EL (cell line): ENCODE measurements at regions not wholly inside any gene's neighbourhood (a gene's known extent, or its start where the extent isn't known, plus 50 kb on each side); places are given as distances from the start of the nearest gene placed in this dataset.

Source experiments
- DNase-seq: peaks from one replicate; pipeline ENCODE4 v3.0.0-alpha.2; 2016

DNA sequence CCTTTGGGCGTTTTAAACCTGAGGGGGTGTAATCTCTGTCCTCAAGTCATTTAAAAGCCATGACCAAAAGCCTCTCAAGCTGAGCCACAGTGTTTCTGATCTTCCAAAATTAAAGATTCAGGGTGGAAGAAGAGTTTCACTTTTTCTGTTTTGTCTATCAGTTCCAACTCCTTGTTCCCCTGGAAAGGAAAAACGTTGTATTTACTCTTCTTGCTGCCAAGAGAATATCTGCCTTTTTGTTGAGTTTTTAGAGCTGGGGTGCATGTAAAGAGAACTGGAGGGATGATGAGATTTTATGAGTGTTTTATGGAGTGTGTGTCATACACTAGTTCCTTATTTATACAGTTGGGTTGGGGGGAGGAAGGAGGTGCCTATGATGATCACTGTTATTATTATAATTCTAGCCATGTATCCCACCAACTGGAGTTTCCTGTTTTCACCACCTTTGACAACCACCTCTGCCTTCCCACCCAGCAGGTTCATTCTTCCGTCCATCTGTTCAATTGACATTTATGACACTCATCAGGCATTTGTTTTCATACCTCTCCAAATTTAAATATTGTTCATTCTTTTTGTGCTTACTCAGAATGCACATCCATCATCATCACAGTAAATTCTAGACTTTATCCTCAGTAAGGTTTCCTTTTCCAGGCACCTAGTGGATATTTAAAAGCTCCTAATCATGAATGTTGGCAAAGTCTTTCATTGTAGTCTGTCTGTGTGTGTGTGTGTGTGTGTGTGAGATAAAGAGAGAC lies 97.9 kb upstream of the MPDZ start:
- DNase-seq: no peak

DNA sequence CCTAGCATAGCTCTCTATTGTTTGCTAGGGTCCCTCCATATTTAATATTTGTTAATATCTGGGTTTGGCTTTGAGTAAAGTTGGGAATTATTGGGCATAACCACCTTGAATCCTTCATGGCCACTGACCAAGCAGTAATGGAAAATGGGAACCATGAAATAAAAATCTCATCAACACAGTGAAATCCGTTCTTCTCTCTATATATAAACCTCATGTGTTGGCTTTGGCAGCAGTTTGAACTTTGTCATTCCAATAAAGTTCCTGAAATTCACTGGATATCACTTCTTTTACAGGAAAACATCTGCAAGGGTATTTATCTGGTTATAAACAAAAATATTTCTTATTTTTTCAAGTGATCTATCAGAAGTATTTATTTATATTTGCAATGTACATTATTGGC lies 93.0 kb upstream of the MPDZ start:
- no peak for DNase-seq

DNA sequence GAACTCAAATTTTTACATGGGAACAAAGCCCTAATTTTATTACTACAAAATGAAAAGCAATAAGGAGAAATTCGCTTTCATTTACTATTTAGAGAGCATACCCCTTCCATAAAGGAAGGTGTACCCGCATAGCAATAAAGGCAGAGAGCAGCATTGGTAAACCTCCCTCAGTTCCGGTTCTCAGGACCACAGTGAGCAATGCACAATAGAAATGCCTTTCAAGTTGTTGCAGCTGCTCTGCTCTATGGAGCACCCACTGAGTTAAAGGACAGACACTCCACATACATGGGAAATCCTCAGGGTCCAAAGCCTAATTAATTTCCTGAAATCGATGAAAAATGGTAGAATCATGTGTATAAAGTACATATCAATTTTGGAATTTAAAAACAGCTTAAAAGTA lies 89.9 kb upstream of the MPDZ start:
- no peak for DNase-seq

DNA sequence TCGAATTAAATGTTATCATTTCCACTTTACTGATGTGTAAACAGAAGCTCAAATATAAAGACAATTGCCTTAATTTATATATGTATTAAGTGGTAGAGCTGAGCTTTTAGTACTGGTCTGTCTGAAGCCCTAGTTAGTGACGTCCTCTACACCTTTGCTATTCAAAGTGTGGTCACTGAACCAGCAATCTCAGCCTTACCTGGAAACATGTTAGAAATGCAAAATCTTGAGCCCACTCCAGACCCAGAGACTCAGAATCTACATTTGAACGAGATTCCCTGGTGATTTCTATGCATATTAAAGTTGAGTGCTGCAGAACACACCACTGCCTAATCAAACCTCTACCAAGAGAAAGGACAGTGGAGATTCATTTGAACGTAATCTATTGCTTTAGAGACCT lies 88.3 kb upstream of the MPDZ start:
- DNase-seq: no peak

DNA sequence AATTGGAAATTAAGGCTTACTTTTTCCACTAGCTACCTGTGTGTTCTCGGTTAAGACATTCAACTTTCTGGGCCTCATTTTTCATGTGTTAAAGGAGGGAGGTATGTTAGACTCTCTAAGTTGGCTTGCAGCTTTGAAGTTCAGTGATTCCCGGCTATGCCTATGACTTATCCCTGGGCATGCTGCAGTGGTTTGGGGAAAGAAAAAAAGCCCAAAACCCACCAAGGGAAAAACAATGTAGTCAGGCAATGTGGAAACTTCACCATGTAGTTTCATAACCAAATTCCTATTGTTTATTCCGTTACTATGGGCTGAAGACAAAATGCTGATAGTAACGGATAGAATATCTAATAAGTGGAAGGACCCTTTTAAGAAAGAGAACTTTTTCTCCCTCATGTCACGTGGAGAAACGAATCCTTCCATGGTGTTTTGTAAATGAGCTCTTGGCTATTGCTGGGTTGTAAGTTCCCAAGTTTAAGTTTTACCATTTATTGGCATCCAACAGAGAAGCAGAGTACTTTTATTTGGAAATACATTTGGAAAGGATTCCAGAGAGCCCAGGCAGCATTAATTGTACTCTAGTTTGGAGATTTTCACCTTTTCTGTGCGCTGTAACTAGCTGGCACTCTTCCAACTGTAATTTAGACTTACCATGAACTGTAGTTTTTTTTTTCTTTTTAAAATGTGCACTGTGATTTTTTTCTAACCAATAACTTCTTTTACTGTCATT lies 84.9 kb upstream of the MPDZ start:
- no peak for DNase-seq

DNA sequence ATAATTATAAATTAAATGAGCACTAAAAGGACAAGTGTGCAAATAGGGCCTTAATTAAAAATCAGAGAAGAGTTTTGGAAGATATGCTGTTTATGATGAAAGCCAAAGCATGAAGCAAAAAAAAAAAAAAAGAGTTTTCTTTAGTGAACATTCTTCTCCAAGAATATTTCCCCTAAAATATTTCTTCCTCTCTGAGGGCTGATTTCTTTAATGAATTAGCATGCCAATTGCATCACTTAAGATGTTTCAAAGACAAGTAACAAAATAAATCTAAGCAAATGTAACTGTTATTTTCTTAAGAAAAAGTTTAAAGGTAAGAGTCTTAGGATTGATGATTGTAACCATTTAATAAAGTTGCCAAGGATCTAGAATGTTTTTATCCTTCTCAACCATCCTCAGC lies 81.6 kb upstream of the MPDZ start:
- DNase-seq: no peak

DNA sequence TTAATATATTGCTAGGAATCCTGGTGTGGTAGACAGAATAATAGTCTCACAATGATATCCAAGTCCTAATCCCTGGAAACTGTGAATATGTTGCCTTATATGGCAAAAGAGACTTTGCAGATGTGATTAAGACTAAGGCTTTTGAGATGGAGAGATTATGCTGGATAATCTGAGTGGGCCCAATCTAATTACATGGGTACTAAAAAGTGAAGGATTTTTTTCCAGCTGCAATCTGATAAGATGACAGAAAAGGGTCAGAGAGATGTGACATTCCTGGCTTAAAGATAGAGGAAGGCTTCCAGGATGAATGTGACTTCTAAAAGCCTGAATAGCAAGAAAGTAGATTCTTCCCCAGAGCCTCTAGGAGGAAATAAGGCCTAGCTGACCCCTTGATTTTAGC lies 80.7 kb upstream of the MPDZ start:
- no peak for DNase-seq

DNA sequence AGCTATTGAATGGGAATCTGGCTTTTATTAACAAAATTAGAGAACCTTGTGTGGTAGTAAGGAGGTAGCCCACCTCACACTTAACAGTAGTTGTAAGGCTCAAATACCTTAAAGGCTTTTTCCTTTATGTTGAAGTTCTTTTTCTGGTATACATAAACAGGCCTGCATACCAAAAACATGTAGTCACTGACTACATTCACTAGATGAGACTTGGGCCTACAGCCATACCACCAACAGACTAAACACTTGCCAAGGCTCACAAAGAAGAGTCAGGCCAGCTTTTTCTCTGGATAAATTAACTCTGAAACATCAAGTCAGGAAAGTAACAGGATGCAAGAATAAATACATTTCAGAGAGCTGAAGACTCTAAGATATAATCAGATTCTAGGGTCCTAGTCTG lies 78.6 kb upstream of the MPDZ start:
- DNase-seq: peak; percentile 77

DNA sequence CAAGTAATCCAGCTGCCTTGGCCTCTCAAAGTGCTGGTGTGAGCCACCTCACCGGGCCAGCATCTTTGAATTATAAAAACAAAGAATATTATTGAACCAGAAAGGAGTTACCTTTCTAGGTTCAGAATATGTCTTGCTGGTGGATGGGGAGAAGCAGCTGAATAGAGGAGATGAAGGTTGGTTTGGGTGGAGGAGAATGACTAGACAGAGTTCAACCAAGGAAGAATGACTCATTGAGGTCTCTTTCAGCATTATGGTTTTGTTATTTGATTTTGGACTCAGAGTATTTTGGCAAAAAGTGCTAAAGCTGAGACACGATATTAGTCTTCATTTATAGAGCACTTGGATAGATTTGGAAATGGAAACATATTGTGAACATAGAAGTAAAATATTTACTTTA lies 75.2 kb upstream of the MPDZ start:
- peak; percentile 4 for DNase-seq

DNA sequence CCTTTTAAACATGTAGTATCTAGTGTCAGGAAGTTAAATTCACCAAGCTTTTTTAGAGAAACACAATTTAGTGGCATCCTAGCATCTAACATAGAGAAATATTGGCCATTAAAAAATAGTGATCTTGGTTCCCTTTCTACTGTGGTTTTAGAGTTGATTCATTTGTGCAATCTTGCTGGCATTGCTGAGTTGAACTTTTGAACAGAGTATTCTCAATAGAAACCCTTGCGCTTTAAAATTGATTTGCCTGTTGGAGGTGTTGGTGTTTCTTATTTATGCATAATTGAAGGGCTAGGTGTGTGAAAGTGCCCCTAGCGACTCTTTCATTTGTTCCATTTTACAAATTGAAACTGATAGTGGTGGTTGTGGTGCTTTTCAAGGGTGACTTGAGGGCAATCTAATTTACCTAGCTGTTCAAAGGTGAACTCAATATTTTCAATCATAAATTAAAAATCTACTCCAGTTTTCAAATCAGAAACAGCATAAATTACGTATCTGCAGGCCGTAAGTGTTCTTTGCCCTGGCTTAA lies 73.0 kb upstream of the MPDZ start:
- no peak for DNase-seq

DNA sequence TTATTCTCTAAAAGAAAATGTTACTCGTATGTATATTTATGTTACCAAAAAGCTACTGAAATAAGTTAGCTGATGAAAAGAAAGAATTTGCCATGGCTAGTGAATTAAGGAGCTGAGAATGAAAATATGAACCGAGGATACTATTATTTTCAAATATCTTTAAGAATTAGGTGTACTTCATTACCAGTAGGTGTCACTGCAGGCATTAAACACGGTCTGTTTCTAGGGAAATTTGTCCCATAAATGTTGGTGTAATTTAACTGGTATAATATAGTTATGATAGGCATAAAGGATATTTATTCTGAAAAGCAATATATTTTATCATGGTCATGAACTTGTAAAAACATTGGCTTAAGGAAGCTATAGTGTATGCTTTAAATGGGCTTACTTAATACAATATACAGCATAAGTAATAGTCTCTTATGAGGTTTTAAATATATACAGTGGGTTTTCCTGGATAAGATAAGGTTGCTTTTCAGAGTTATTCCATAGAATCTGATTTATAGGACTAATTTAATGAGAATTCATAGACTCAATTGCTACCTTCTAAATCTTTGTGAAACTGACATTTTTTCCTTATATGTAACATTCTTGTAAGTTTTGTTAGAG lies 72.4 kb upstream of the MPDZ start:
- DNase-seq: peak; percentile 40

DNA sequence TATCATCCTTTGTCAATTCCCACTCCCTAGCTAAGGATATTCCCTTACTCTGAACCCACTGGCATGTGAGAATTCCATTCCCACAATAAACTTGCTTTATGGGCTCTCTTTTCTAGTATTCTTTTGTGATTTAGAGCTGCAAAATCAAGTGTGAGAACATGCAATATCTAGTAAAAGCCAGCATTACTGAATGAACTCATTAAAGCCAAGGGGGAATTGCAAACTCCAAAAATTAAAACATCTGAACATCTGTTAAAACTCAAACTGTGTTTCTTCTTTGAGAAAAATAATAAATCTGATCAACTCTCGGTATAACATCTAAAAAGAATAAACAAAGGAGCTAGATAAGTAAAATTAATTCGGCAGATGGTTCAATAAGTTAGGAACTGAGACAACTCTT lies 53.1 kb upstream of the MPDZ start:
- DNase-seq: no peak

DNA sequence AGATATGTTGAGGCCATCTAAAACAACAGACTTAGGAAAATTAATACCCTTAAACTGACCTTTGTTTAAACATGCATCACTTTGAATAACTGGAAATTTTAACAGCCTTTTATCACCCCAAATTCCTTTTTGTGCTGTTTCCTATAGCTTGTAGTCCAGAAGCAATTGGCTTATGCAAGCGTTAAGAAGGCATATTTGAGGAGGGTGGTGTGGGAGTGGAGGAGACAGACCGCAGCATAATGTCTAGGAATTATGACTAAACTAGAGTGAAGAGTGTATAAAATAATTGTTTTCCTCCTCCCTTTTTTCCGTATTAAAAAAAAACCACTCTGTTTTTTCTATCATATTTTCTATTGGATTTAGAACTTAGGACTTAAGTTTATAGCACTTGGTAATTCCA lies 51.8 kb upstream of the MPDZ start:
- DNase-seq: no peak

DNA sequence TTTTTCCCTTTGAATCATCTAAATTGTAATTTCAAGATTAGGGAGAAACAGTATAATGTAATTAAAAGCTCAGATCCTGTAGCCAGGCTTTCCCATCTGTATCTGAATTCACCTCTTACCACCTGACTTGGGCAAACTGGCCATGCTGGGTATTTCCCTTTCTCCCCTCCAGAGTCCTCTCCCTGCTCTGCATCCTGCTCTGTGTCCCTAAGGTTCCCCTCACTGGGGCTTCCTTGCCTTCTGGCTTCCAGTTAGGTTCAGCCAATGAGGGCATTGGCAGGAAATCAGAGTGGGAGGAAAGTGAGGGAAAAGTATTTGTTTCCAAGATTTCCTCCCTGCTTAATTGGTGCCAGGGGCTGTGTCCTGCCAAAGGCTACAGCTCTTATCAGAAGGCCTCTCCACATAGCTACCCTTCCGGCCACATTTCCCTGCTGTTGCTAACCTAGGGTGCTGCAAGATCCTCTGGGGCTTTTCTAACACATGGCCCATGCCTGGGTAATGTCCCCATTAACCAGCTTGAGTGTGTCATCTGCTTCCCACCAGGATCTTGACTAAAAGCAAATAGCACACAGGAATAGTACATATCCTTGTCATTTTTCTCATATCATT lies 51.0 kb upstream of the MPDZ start:
- DNase-seq: no peak
